ENCODE measurements at regions not wholly inside any gene's neighbourhood (a gene's known extent, or its start where the extent isn't known, plus 50 kb on each side); places are given as distances from the start of the nearest gene placed in this dataset.
"Not testable (repeated sequence)": the region's sequence is repeated elsewhere in the genome, so short reads cannot be mapped to it uniquely, and the experiment has no call there.

GRCh38 chr13:85549819-85550218, 249.4 kb downstream of the SLITRK6 start:
- no peak for DNase-seq (ENCODE audit: low read depth in 2 of 2)
- H3K79me2 ChIP-seq (ENCODE audit: control insufficient read depth, insufficient read depth, low read length), result no peaks in the 10 kb centered on the region
- H3K4me3 ChIP-seq (replicated peaks in 1 of 4; ENCODE audit: control extremely low read depth in 1 of 4, insufficient read depth in 1 of 4, low read depth in 3 of 4, low read length in 4 of 4), result no peak overlapping the region
- H3K27ac ChIP-seq (ENCODE audit: insufficient read depth, low read length), result no peak overlapping the region
- no peaks in the 10 kb centered on the region for H3K27me3 ChIP-seq (ENCODE audit: control insufficient read depth, insufficient read depth, low read length)
- H3K36me3 ChIP-seq (ENCODE audit: control insufficient read depth, insufficient read depth, low read length), result no peaks in the 10 kb centered on the region
- no peak overlapping the region for H3K9ac ChIP-seq (ENCODE audit: insufficient read depth, low read length)
- H4K20me1 ChIP-seq (ENCODE audit: control insufficient read depth, extremely low read depth, insufficient read depth, low read length), result no peaks in the 10 kb centered on the region
- no peaks in the 10 kb centered on the region for H3K9me3 ChIP-seq (ENCODE audit: control insufficient read depth, insufficient read depth, low read depth, low read length)
- H3K4me2 ChIP-seq (ENCODE audit: extremely low read depth, insufficient read depth, low read length), result no peak overlapping the region
- H2AFZ ChIP-seq (ENCODE audit: low read length), result no peak overlapping the region
- H3K4me1 ChIP-seq (ENCODE audit: control insufficient read depth, extremely low read depth, insufficient read depth, low read length), result no peaks in the 10 kb centered on the region
- TF ChIP-seq EZH2 (IDR thresholded peaks at IDR 0.05; ENCODE audit: low read length, missing control alignments), result no peak
- TF ChIP-seq, protein P1, sequence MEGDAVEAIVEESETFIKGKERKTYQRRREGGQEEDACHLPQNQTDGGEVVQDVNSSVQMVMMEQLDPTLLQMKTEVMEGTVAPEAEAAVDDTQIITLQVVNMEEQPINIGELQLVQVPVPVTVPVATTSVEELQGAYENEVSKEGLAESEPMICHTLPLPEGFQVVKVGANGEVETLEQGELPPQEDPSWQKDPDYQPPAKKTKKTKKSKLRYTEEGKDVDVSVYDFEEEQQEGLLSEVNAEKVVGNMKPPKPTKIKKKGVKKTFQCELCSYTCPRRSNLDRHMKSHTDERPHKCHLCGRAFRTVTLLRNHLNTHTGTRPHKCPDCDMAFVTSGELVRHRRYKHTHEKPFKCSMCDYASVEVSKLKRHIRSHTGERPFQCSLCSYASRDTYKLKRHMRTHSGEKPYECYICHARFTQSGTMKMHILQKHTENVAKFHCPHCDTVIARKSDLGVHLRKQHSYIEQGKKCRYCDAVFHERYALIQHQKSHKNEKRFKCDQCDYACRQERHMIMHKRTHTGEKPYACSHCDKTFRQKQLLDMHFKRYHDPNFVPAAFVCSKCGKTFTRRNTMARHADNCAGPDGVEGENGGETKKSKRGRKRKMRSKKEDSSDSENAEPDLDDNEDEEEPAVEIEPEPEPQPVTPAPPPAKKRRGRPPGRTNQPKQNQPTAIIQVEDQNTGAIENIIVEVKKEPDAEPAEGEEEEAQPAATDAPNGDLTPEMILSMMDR (conservative IDR thresholded peaks at IDR 0.05 in 1 of 2, IDR thresholded peaks at IDR 0.05 in 1 of 2; ENCODE audit: low read depth in 1 of 2, low read length in 2 of 2), result no peak

DNA sequence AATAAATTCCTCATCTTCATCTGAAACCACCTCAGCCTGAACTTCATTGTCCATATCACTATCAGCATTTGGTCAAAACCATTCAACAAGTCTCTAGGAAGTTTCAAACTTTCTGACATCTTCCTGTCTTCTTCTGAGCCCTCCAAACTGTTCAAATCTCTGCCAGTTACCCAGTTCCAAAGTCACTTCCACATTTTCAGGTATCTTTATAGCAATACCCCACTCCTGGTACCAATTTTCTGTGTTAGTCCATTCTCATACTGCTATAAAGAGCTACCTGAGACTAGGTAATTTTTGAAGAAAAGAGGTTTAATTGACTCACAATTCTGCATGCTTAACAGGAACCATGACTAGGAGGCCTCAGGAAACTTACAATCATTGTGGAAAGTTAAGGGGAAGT, 250.4 kb downstream of the SLITRK6 start:
- H3K9ac ChIP-seq (ENCODE audit: insufficient read depth, low read length); H3K36me3 ChIP-seq (ENCODE audit: control insufficient read depth, insufficient read depth, low read length); H3K4me1 ChIP-seq (ENCODE audit: control insufficient read depth, extremely low read depth, insufficient read depth, low read length); H3K4me3 ChIP-seq (replicated peaks in 1 of 4; ENCODE audit: control extremely low read depth in 1 of 4, insufficient read depth in 1 of 4, low read depth in 3 of 4, low read length in 4 of 4); H4K20me1 ChIP-seq (ENCODE audit: control insufficient read depth, extremely low read depth, insufficient read depth, low read length); H3K27me3 ChIP-seq (ENCODE audit: control insufficient read depth, insufficient read depth, low read length); H3K79me2 ChIP-seq (ENCODE audit: control insufficient read depth, insufficient read depth, low read length); H3K9me3 ChIP-seq (ENCODE audit: control insufficient read depth, insufficient read depth, low read depth, low read length); H2AFZ ChIP-seq (ENCODE audit: low read length); DNase-seq (ENCODE audit: low read depth in 2 of 2); H3K4me2 ChIP-seq (ENCODE audit: extremely low read depth, insufficient read depth, low read length); H3K27ac ChIP-seq (ENCODE audit: insufficient read depth, low read length): not testable (repeated sequence)

GRCh38 chr13:85545771-85546170, 253.4 kb downstream of the SLITRK6 start:
- no peaks in the 10 kb centered on the region for H3K4me1 ChIP-seq (ENCODE audit: control insufficient read depth, extremely low read depth, insufficient read depth, low read length)
- no peaks in the 10 kb centered on the region for H3K36me3 ChIP-seq (ENCODE audit: control insufficient read depth, insufficient read depth, low read length)
- no peaks in the 10 kb centered on the region for H3K79me2 ChIP-seq (ENCODE audit: control insufficient read depth, insufficient read depth, low read length)
- no peak overlapping the region for H3K9ac ChIP-seq (ENCODE audit: insufficient read depth, low read length)
- H4K20me1 ChIP-seq (ENCODE audit: control insufficient read depth, extremely low read depth, insufficient read depth, low read length), result no peaks in the 10 kb centered on the region
- no peak for DNase-seq (ENCODE audit: low read depth in 2 of 2)
- TF ChIP-seq, protein P1 (conservative IDR thresholded peaks at IDR 0.05 in 1 of 2, IDR thresholded peaks at IDR 0.05 in 1 of 2; ENCODE audit: low read depth in 1 of 2, low read length in 2 of 2), result no peak
- TF ChIP-seq EZH2 (IDR thresholded peaks at IDR 0.05; ENCODE audit: low read length, missing control alignments), result no peak
- H3K9me3 ChIP-seq (ENCODE audit: control insufficient read depth, insufficient read depth, low read depth, low read length), result no peaks in the 10 kb centered on the region
- H3K27me3 ChIP-seq (ENCODE audit: control insufficient read depth, insufficient read depth, low read length), result no peaks in the 10 kb centered on the region
- no peak overlapping the region for H2AFZ ChIP-seq (ENCODE audit: low read length)
- no peak overlapping the region for H3K4me3 ChIP-seq (replicated peaks in 1 of 4; ENCODE audit: control extremely low read depth in 1 of 4, insufficient read depth in 1 of 4, low read depth in 3 of 4, low read length in 4 of 4)
- no peak overlapping the region for H3K27ac ChIP-seq (ENCODE audit: insufficient read depth, low read length)
- H3K4me2 ChIP-seq (ENCODE audit: extremely low read depth, insufficient read depth, low read length), result no peak overlapping the region
